Smooth muscle cell (in vitro differentiated cells): ENCODE measurements at regions not wholly inside any gene's neighbourhood (a gene's known extent, or its start where the extent isn't known, plus 50 kb on each side); places are given as distances from the start of the nearest gene placed in this dataset.

Experiments used
- DNase-seq: peaks from one replicate; lab custom pipeline; 2025; ENCODE audit not compliant: unreplicated experiment; lab: John Stamatoyannopoulos, UW
- H2AFZ ChIP-seq: fragments of 200-600 bp; sonication (generic); 2 replicates; pipeline ENCODE4 v1.6.0; 2016; ENCODE audit warnings: antibody characterized with exemption, low read depth, mild to moderate bottlenecking
- H3F3A ChIP-seq: fragments of 200-600 bp; sonication (generic); 2 replicates; pipeline ENCODE4 v1.6.0; 2017; ENCODE audit warnings: antibody characterized with exemption, low read depth
- H3K27ac ChIP-seq: fragments of 200-600 bp; sonication (generic); 2 replicates; pipeline ENCODE4 v1.5.1; 2016; ENCODE audit warnings: low read depth, mild to moderate bottlenecking
- H3K27me3 ChIP-seq: fragments of 200-600 bp; sonication (generic); 2 replicates; pipeline ENCODE4 v1.6.1; 2016; ENCODE audit warnings: low read depth, mild to moderate bottlenecking
- H3K36me3 ChIP-seq: fragments of 200-600 bp; sonication (generic); 2 replicates; pipeline ENCODE4 v1.5.1; 2016; ENCODE audit warnings: low read depth
- H3K4me1 ChIP-seq: fragments of 200-600 bp; sonication (generic); 2 replicates; pipeline ENCODE4 v1.5.1; 2016; ENCODE audit warnings: low read depth
- H3K4me2 ChIP-seq: fragments of 200-600 bp; sonication (generic); 2 replicates; pipeline ENCODE4 v1.6.0; 2016; ENCODE audit warnings: mild to moderate bottlenecking
- H3K4me3 ChIP-seq: fragments of 200-600 bp; sonication (generic); 2 replicates; pipeline ENCODE4 v1.5.1; 2016; ENCODE audit warnings: mild to moderate bottlenecking
- H3K79me2 ChIP-seq: fragments of 200-600 bp; sonication (generic); 2 replicates; pipeline ENCODE4 v1.6.0; 2016; ENCODE audit warnings: low read depth, mild to moderate bottlenecking
- H3K9ac ChIP-seq: fragments of 200-600 bp; sonication (generic); 2 replicates; pipeline ENCODE4 v1.6.0; 2016; ENCODE audit warnings: low read depth
- H3K9me3 ChIP-seq: fragments of 200-600 bp; sonication (generic); replicated peaks from 2 replicates; pipeline ENCODE4 v1.5.1; 2016; ENCODE audit warnings: low read depth
- H4K20me1 ChIP-seq: fragments of 200-600 bp; sonication (generic); 2 replicates; pipeline ENCODE4 v1.6.0; 2016; ENCODE audit warnings: low read depth
- CTCF ChIP-seq: fragments of 200-600 bp; sonication (generic); IDR thresholded peaks from 2 replicates; pipeline ENCODE4 v1.5.1; 2017; ENCODE audit warnings: borderline replicate concordance, mild to moderate bottlenecking, antibody characterized with exemption; ENCODE audit not compliant: insufficient read depth, poor library complexity, severe bottlenecking
- WGBS: methylation state at CpG from one replicate; pipeline ENCODE4 v1.1.7; 2016; ENCODE audit warnings: low lambda C conversion rate; 5-methylcytosine and 5-hydroxymethylcytosine counted together

GRCh38 chr6:54026652-54027400 is 84.4 kb upstream of the MLIP start:
- no peak overlapping the region for H2AFZ ChIP-seq

GRCh38 chr6:54028170-54028569 is 83.1 kb upstream of the MLIP start:
- Histone ChIP-seq H2AFZ (no peak overlapping the region), H3K27ac (no peak overlapping the region), H3K9me3 (no peaks in the 10 kb centered on the region), H3K27me3 (no peaks in the 10 kb centered on the region), H4K20me1 (no peaks in the 10 kb centered on the region), H3K4me1 (no peaks in the 10 kb centered on the region), H3K79me2 (no peaks in the 10 kb centered on the region), H3K36me3 (no peaks in the 10 kb centered on the region), H3K4me2 (no peak overlapping the region), H3K9ac (no peak overlapping the region), H3K4me3 (no peak overlapping the region), H3F3A (no peaks in the 10 kb centered on the region)
- no peak for DNase-seq
- 92% methylated on average over 3 of the region's 3 CpGs for WGBS
- no peak for TF ChIP-seq CTCF

More at GRCh38 chr6:54026652-54027400, 84.4 kb upstream of the MLIP start:
- no peak for DNase-seq
- no peak overlapping the region for H3K4me3 ChIP-seq
- no peak overlapping the region for H3K9ac ChIP-seq
- H3K36me3 ChIP-seq, result no peaks in the 10 kb centered on the region
- TF ChIP-seq CTCF, result no peak
- H4K20me1 ChIP-seq, result no peaks in the 10 kb centered on the region
- no peaks in the 10 kb centered on the region for H3F3A ChIP-seq
- H3K4me2 ChIP-seq, result no peak overlapping the region
- no peaks in the 10 kb centered on the region for H3K79me2 ChIP-seq
- no peaks in the 10 kb centered on the region for H3K27me3 ChIP-seq
- no peak overlapping the region for H3K27ac ChIP-seq
- H3K9me3 ChIP-seq, result no peaks in the 10 kb centered on the region
- no peaks in the 10 kb centered on the region for H3K4me1 ChIP-seq

- H3K79me2 ChIP-seq, result no peaks in the 10 kb centered on the region
- no peaks in the 10 kb centered on the region for H3K27me3 ChIP-seq
- no peak for DNase-seq
- no peaks in the 10 kb centered on the region for H3F3A ChIP-seq
- H3K4me2 ChIP-seq, result no peak overlapping the region
- TF ChIP-seq CTCF, result no peak
- no peak overlapping the region for H2AFZ ChIP-seq
- WGBS, result 95% methylated on average over 3 of the region's 3 CpGs
- no peak overlapping the region for H3K9ac ChIP-seq
- no peaks in the 10 kb centered on the region for H4K20me1 ChIP-seq
- no peaks in the 10 kb centered on the region for H3K9me3 ChIP-seq
- no peak overlapping the region for H3K4me3 ChIP-seq
- no peaks in the 10 kb centered on the region for H3K36me3 ChIP-seq
- no peak overlapping the region for H3K27ac ChIP-seq
- no peaks in the 10 kb centered on the region for H3K4me1 ChIP-seq
Measured at GRCh38 chr6:54029187-54029586, 82.1 kb upstream of the MLIP start.

- no peak for DNase-seq
- no peaks in the 10 kb centered on the region for H3K9me3 ChIP-seq
- no peak for TF ChIP-seq CTCF
- H3K9ac ChIP-seq, result no peak overlapping the region
- 85% methylated on average over 5 of the region's 5 CpGs for WGBS
- no peak overlapping the region for H2AFZ ChIP-seq
- no peaks in the 10 kb centered on the region for H3K36me3 ChIP-seq
- no peaks in the 10 kb centered on the region for H3K27me3 ChIP-seq
- H3K4me2 ChIP-seq, result no peak overlapping the region
- H3K4me1 ChIP-seq, result no peaks in the 10 kb centered on the region
- H3K27ac ChIP-seq, result no peak overlapping the region
- H3F3A ChIP-seq, result no peaks in the 10 kb centered on the region
- no peaks in the 10 kb centered on the region for H3K79me2 ChIP-seq
- no peak overlapping the region for H3K4me3 ChIP-seq
- no peaks in the 10 kb centered on the region for H4K20me1 ChIP-seq
Measured at GRCh38 chr6:54031169-54031568, 80.1 kb upstream of the MLIP start.
